ENCODE measurements at regions not wholly inside any gene's neighbourhood (a gene's known extent, or its start where the extent isn't known, plus 50 kb on each side); places are given as distances from the start of the nearest gene placed in this dataset.
A peak's percentile ranks its signal among the peaks of the same experiment; 100 is the strongest.

DNA sequence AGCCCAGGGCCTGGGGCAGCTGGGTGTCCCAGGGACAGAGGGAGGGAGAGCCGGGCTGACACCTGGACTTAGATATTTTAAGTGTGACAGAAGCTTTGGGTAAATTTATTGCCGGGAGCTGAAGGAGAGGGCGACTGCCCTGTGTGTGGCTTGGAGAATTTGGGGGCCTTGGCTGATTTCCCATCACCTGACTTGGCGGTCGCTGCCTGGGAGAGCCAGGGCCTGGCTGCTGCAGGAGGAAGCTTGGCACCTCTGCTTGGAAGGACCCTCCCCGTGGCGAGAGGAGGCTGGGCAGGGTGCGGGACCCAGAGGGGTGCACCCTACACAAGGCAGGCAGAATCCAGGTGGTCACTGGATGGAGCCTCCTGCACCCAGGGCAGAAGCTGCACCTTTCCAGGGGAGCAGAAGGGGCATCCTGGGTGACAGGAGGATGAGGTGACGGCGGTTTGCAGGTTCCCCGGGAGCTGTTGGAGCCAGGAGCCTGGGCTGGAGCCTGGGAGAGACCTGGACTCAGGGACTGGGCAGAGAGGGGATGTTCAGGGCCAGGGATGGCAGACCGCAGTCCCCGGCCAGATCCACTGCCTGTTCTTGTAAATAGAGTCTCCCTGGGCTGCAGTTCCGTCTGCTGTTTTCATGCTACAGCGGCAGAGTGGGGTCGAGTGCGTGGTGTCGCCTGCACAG is 72.0 kb downstream of the RGS12 start:
- DNase-seq (ENCODE audit: low spot score) = no peak
- peak; percentile 36 for ATAC-seq

DNA sequence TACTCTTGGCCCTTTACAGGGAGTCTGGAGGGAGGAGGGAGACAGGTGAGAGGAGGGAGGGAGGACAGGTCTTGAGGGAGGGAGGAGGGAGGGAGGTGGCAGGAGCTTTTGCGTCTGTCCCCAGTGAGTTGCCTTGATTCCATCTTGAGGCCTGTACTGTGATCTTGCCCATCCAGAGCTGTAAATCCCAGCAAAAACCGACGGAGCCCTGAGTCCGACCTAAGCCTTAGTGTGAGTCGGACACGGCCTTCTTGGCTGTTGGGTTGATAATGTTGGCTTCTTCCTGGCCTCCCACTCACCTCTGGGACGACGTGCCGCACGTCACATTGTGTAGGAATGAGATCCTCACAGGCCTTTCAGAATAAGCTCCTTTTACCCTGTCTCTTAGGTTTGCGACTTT is 72.5 kb downstream of the RGS12 start:
- DNase-seq (ENCODE audit: low spot score) = no peak
- no peak for ATAC-seq

DNA sequence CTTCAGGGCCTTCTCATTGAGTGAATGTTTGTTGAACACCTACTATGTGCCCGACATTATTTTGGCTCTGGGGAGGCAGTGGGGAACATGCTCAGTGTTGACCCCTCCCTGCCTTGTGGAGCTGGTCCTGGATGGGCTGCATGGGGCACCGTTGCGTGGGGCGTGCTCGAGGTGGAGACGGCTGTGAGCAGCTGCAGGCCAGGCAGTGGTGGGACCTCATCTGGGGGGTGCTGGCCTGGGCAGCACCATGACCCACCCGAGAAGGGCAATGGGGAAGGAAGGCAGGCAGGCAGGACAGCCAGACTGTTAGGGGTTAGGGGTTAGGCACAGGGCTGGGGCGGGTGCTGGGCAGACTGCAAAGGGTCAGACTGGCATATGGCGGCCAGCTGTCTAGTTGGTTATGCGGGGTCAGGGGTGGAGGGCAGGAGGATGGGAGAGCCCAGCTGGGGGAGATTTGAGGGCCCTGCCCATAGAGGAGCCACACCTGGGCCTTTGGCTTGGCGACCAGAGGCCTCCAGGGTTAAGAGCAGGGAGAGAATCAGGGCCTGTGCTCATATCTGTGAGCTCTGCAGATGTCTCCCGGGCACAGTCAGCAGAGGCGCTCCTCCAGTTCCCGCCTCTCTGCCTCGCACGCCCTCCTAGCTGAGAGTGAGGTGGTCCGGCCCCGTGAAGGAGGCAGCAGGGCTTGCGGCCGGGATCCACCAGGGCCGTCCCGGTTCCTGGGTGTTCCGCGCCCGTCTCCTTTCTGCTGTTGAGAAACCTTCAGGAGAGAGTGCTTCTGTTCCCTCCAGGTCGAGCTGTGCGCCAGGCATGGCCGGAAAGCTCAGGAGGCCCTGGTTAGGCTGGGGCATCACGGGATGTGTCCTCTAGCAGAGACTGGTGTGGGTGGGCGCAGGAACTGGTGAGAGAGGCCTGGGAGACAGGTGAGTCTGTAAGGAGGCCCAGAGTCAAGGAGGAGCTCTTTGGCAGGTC is 73.3 kb downstream of the RGS12 start:
- no peak for DNase-seq (ENCODE audit: low spot score)
- ATAC-seq = peak; percentile 1

DNA sequence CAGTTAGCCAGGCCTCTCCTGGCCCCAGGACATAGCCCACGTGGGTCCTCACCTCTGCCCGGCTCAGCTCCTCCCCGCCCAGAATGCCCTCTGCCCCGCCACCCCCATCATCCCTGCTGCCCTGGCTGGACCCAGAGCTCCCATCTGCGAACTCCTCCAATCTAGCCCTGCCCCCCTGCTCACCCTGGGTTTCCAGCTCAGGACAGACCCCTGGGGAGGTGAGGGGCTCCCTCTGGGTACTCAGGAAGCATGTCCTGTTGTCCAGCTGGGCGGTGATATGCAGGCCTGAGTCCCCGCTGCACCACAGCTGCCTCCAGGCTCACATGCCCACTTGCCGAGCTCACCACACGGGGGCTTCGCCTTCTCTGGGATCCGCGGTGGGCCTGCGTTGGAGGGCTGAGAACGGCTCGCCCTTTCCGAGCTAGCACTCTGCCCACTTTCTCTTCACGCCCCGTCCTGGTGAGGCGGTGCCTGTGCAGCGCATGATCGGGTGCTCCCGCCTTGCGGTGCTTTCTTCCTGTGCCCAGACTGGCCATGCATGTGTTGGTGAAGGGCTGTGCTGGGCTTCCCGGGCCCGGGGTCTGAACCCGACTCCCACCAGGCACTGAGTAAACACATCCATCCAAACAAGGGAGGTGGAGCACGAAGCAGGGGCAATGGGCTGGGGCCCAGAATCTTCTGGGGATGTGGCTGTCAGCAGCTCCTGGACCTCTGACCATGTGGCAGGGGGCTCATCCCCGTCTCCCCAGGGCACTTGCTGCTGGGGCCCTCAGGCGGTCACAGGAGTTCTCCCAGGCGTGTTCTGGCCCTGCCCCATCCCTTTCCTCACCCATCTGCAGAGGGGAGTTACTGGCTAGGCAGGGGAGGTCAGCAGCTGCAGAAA is 74.3 kb downstream of the RGS12 start:
- peak; percentile 91 for ATAC-seq
- DNase-seq (ENCODE audit: low spot score) = peak; percentile 94

DNA sequence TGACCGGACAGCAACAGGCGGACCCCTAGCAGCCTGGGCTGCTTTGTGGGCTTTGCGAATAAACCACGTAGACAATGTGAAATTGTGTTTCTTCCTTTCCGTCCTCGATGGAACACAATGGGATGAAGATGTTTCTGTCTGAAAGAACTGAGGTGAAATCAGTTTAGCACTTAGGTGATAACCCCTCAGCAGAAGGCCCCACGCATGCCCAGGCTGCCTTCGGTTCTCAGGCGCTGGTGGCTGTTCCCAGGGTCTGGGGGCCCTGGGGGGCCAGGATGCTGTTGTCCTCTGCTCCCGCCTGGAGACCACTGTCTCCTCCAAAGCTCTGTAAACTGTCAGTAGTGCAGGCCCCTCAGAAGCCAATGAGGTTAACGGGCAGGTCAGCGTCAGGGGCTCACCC is 73.9 kb upstream of the HGFAC start:
- ATAC-seq (no peak), DNase-seq (ENCODE audit: low spot score) (no peak)

DNA sequence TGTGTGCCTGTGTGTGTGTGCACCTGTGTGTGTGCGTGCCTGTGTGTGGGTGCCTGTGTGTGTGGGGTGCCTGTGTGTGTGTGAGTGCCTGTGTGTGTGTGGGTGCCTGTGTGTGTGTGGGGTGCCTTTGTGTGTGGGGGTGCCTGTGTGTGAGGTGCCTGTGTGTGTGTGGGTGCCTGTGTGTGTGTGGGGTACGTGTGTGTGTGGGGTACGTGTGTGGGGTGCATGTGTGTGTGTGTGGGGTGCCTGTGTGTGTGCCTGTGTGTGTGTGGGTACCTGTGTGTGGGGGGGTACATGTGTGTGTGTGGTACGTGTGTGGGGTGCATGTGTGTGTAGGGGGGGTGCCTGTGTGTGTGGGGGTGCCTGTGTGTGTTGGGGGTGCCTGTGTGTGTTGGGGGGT is 73.4 kb upstream of the HGFAC start:
- DNase-seq (ENCODE audit: low spot score) (no peak), ATAC-seq (no peak)

DNA sequence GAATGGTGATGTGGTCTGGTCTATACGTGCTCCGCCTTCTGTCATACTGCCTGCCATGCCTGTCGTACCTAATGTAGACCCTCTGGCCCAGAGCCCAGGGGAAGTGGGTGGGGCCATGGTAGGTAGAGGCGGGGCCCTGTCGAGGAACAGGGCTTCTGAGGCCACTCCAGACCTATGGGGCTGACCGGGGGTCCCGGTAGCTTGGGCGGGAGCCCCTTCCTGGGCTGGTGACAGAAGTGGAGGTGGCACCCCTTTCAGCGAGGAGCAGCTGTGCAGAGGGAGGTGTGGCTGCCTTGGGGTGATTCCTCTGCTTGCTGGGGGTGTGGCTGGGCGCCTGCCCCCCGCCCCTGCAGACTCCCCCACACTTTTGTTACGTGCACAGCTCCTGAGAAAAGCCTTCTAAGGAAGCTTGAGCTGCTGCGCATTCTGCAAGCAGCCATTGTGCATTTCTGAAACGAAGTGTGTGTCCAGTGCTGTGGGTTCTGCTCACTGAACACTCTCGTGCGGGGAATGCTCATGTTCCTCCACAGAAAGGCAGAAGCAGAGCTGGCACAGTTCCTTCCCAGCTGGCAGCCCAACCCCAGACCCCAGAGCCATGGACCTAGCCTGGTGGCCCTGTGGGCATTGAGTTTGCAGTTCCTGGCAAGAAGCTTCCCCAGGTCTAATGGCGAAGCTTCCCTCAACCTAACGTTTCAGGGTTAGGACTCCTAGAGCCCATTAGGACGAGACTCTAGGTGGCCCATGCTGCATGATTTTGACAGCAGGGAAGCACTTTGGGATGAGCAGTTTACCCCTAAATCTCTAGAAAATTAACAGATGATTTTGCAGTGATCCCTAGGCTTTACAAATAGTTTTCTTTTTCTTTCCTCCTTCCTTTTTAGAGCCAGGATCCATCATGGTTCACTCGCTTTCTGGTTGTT is 72.7 kb upstream of the HGFAC start:
- DNase-seq (ENCODE audit: low spot score) = no peak
- no peak for ATAC-seq

DNA sequence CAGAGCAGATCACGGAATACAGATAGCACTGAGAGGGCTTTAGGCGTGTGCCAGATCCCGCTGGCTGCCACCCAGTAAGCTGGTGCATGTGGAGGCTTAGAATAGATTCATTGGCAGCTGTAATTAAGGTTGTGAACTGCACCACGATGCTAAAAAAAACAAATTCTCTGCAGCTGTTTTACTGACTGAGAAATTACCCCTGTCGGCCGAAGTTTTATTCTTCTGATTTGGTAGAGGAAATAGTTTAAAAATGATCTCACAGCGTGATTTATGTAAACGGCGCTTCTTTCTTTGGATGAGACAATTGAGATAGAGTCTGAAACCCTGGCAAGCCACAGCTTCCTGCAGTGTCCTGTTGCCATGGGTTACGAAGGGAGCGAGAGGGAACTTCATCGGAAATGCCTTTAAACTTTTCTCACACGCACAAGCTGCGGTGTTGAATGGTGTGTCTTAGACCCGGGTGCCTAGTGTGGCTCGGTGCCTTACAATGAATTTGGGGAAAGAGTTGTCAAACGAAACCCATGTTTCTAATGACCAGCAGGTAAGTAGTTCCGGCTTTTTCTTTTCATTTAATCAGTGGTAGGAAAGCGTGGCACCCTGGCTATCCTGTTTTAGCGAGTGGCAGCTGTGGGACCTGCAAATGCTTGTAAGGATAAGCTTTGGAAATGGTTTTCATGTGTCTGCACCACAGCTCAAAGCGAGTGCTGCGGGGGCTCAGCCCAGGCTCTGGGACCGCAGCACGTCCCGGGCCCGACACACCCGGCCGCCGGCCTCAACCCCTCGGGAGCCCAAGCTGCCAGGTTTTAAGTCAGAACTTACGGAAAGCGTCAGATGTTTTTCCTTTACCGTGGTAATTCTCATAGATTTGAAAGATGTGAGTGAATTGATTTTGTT is 71.7 kb upstream of the HGFAC start:
- no peak for DNase-seq (ENCODE audit: low spot score)
- ATAC-seq = peak; percentile 42

DNA sequence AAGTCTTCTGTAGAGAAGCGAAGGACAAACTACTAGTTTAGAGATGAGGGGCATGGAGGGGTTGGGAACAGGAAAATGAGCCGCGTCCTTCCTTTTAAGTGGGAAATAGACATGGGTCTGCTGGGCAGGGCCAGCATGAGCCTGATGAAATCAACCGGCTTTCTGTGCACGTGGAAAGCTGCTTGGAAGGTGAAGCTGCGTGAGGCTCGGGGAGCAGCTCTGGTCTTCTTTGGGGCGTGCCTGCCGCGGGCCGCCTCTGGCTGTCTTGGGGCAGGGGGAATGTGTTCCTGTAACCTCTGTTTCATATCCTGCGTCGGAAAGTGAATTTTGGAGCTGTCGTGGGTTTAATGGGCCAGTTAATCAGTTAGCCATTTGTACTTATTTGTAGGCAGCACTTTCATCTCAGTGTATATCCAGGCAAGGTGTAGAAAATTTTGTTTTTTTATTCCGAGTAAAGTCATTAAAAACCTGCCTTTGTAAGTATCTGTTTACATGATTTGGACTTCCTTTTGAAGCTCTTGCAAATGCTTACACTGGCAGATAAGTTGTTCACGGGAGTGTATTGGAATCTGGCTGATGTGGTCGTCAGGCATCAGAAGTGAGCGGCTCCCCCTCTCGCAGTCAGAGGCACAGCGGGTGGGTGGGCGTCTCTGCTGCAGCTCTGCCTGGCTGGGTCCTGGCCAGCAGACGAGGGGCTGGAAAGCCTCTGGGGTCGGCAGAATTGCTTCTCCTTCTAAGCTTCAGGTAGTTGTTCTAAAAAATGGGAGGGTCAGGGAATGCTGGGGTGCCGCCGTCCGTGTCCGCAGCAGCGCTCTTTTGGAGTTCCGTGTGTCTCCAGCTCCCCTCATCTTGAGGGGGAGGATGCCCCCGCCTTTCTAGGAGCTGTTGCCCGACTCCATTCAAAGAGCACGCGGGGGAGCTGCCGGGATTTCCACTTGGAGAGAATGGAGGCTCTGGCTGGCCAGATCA is 70.5 kb upstream of the HGFAC start:
- no peak for ATAC-seq

DNA sequence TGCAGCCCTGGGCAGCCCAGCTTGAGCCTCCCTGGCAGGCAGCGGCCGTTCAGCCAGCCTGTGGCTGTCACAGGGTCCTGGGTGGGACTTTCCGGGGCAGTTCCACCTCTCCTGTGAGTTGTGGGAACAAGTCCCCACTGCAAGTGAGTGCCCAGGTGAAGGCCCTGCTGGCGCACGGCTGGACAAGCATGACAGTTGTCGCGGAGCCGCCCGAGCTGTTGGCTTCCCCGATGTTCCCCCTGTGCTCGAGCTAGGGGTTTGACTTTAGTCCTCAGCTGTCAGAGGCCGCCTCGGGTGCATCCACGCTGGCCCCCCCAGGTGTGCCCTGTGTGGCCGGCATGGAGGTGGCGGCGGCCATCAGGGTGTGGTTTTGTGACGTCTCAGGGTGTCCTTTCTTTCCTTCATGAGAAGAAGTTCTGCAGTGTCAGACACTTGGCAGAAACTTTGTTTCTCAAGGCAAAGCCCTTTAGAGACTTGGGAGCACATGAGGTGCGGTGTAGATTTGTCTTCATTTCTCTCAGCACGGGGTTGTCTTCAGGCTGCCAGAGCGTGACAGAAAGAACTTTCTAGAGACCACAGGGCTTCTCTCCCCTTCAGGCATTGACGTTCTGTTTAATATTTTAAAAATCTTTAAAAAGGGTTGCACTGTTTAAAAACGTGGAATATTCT is 69.4 kb upstream of the HGFAC start:
- DNase-seq (ENCODE audit: low spot score) (no peak), ATAC-seq (no peak)

More for the DNA sequence above, 70.5 kb upstream of the HGFAC start:
- no peak for DNase-seq (ENCODE audit: low spot score)

DNA sequence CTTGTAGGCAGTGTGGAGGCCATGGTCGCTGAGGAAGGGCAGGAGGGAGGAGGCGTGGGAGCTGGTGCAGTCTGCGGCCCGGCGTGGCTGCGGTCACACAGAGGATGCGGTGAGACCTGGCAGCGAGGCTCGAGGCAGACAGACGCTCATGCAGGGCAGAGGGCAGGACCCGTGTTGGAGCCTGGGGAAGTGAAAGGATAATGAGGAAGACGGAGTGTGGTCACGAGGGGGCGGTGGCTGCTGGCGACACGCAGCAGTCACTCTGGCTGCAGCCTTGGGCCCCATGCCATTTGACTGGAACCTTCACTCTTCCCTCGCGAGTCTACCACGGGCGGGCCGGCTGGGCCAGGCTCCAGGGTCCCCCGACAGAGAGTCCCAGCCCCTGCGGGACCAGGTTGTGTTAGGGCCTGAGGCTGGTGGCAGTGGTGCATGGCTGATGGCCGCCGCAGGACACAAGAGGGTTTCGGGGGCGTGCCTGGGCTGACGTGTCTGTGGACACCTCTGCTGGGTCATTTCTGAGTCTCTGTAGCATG is 68.8 kb upstream of the HGFAC start:
- DNase-seq (ENCODE audit: low spot score) = no peak
- ATAC-seq = peak; percentile 47

DNA sequence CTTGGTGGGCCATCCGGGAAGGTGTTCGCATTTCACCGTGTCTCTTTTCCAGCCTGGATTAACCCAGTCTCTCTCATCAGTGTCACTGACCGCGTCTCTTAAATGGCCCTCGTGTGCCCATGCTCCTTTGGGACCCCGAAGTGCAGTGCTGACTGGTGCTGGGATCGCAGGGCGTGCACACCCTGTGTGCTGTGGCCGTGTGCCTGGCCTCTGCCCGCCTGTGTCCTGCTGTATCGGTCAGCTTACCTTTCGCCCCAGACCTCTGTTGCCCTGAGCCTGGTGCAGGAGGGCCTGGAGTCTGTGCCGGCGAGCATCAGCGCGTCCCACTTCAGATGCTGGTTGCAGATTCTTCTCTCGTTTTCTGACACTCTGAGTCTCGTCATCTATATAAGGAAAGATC is 68.3 kb upstream of the HGFAC start:
- DNase-seq (ENCODE audit: low spot score) (no peak), ATAC-seq (no peak)

DNA sequence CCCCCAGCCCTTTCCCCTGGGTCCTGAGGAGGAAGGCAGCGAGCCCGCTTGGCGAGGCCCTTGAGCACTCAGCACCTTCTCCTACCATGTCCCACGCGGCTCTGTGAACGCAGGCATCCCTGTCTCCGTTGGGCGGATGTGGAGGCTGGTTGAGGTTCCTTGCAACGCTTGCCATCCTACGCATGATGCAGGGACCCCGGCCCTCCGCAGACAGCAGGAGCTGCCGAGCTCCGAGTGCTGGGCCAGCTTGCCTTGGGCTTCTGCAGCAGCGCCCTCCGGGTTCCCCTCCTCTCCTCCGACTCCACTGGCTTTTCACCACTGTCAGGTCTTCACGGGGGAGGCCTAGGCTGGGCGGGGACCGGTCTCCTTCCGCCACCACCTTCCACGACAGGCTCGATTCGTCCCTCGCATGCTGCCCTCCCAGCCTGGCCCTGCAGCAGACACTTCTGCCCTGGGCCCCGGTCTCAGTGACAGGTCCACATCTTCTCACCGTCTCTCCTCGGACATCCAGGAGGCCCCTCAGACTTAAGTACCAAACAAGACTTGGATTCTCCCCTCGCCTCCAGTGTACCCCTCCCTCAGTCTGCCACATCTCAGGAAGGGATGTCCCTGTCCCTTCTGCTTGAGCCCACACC is 67.6 kb upstream of the HGFAC start:
- ATAC-seq (no peak), DNase-seq (ENCODE audit: low spot score) (no peak)

DNA sequence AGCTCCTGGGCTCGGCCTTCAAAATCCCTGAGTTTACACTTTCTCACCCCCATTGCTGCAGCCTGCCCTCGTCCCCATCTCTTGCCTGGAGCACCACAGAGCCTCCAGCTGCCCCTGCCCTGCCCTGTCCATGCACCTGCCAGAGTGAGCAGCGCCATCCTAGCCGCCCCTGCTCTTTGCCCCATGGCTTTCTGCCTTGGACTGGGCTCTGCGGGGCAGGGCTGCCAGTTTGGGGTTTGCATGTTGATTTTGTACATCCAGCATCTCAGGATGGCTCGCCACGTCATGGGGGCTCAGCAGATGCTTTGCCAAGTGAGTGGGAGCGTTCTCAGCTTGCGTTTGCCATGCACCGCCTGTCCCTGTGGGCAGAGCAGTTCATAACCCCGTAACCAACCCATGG is 67.1 kb upstream of the HGFAC start:
- ATAC-seq (peak; percentile 68), DNase-seq (ENCODE audit: low spot score) (no peak)

DNA sequence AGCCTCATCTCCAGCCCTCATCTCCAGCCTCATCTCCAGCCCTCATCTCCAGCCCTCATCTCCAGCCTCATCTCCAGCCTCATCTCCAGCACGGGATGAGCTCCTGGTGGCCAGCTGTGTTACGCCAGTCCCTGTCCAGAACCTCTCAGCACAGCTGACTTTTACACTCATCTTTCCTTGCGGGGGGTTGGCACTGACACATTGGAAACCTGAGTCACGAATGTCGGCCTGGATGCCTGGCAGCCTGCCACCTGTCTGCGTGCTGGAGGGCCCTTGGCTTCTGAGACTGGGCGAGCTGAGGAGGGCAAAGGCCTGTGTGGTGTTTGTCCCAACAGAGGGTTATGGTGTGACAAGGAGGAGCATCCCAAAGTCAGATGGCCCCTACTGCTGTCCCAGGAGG is 66.1 kb upstream of the HGFAC start:
- no peak for DNase-seq (ENCODE audit: low spot score)

DNA sequence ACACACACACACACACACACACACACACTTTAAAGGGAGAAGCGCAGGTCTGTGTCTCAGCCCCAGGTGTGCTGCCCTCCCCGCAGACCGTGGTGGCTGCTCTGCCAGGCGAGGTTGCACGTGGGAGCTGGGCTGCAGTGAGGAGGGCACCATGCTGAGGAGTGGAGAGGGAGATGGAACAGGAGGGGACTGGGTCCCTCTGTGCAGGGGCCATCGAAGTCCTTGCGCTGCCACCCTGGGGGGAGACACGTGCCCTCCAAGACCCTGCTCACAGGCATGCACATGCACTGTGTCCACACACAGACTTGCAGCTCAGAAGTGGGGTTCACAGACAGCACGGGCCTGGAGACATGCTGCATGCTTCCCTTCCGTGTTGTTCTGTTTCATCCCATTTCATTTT is 65.5 kb upstream of the HGFAC start:
- DNase-seq (ENCODE audit: low spot score) = no peak

More for the DNA sequence above, 66.1 kb upstream of the HGFAC start:
- no peak for ATAC-seq

DNA sequence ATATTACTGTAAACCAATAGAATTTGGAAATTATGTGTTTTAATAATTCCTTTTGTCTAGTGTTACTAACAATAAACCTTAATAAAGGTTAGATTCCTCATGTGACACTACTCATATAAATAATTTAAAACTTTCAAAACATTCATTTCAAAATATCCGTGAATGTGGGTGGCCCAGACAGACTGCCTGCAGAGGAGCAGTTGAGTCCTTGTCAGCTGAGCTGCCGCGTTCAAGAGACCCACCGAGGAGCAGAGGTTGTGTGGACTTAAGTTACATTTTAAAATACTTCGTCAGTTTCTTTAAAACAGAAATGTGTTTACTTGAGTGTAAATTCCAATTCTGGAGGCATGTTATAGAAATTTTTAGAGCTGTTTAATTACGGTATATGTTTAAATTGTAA is 64.2 kb upstream of the HGFAC start:
- ATAC-seq = no peak

More for the DNA sequence above, 65.5 kb upstream of the HGFAC start:
- no peak for ATAC-seq

More for the DNA sequence above, 64.2 kb upstream of the HGFAC start:
- no peak for DNase-seq (ENCODE audit: low spot score)
